ENCODE measurements at regions not wholly inside any gene's neighbourhood (a gene's known extent, or its start where the extent isn't known, plus 50 kb on each side); places are given as distances from the start of the nearest gene placed in this dataset.

- TF ChIP-seq, protein P1, sequence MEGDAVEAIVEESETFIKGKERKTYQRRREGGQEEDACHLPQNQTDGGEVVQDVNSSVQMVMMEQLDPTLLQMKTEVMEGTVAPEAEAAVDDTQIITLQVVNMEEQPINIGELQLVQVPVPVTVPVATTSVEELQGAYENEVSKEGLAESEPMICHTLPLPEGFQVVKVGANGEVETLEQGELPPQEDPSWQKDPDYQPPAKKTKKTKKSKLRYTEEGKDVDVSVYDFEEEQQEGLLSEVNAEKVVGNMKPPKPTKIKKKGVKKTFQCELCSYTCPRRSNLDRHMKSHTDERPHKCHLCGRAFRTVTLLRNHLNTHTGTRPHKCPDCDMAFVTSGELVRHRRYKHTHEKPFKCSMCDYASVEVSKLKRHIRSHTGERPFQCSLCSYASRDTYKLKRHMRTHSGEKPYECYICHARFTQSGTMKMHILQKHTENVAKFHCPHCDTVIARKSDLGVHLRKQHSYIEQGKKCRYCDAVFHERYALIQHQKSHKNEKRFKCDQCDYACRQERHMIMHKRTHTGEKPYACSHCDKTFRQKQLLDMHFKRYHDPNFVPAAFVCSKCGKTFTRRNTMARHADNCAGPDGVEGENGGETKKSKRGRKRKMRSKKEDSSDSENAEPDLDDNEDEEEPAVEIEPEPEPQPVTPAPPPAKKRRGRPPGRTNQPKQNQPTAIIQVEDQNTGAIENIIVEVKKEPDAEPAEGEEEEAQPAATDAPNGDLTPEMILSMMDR (IDR thresholded peaks at IDR 0.05), result no peak
- TF ChIP-seq POLR2A (IDR thresholded peaks at IDR 0.05) (no peak), POLR2AphosphoS5 (IDR thresholded peaks at IDR 0.05) (no peak)
Measured at GRCh38 chr2:62559582-62559981, 53.6 kb upstream of the TMEM17 start.
